Epithelial cell of esophagus (primary cell): ENCODE measurements at regions not wholly inside any gene's neighbourhood (a gene's known extent, or its start where the extent isn't known, plus 50 kb on each side); places are given as distances from the start of the nearest gene placed in this dataset.

Experiments
- DNase-seq: peaks from one replicate; pipeline ENCODE4 v3.0.0; 2010; ENCODE audit warnings: low read depth
- H3K4me3 ChIP-seq: 2 replicates; pipeline ENCODE4 v1.5.1; 2011; ENCODE audit warnings: mild to moderate bottlenecking, low read length, control low read depth
- TF ChIP-seq, protein P1 (sequence below): IDR thresholded peaks from 2 replicates; pipeline ENCODE4 v1.5.1; 2011; ENCODE audit warnings: low read depth, mild to moderate bottlenecking, low read length, control low read depth, inconsistent platforms; ENCODE audit not compliant: insufficient read depth; ENCODE audit errors: missing control alignments

DNA sequence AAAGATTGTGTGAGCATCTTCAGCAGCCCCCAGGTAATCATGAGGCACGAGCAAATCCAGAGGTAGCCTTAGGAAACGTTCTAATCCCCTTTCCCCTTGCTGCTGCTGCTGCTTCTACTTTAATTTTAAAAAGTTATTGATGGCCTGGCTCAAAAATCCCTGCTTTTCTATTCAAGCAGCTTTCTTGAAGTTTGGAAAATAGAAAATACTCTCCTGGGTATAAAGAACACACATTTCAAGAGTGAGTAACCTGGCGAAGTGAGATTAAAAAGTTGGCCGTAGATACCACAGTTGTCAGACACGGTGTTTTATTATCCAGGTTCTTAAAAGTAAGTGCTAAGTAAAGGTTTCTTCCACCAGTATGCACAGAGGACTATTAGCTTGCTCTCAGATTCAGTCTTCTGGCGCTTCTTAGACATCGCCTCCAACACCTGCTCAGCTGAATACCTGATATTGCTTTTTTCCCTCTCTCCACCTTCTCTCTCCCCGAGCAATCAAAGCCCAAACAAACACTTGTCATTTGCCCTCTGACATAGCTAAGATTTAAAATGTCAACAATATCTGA is 150.7 kb downstream of the EDN3 start:
- H3K4me3 ChIP-seq, result no peak overlapping the region
- TF ChIP-seq, protein P1, sequence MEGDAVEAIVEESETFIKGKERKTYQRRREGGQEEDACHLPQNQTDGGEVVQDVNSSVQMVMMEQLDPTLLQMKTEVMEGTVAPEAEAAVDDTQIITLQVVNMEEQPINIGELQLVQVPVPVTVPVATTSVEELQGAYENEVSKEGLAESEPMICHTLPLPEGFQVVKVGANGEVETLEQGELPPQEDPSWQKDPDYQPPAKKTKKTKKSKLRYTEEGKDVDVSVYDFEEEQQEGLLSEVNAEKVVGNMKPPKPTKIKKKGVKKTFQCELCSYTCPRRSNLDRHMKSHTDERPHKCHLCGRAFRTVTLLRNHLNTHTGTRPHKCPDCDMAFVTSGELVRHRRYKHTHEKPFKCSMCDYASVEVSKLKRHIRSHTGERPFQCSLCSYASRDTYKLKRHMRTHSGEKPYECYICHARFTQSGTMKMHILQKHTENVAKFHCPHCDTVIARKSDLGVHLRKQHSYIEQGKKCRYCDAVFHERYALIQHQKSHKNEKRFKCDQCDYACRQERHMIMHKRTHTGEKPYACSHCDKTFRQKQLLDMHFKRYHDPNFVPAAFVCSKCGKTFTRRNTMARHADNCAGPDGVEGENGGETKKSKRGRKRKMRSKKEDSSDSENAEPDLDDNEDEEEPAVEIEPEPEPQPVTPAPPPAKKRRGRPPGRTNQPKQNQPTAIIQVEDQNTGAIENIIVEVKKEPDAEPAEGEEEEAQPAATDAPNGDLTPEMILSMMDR, result no peak
- no peak for DNase-seq

DNA sequence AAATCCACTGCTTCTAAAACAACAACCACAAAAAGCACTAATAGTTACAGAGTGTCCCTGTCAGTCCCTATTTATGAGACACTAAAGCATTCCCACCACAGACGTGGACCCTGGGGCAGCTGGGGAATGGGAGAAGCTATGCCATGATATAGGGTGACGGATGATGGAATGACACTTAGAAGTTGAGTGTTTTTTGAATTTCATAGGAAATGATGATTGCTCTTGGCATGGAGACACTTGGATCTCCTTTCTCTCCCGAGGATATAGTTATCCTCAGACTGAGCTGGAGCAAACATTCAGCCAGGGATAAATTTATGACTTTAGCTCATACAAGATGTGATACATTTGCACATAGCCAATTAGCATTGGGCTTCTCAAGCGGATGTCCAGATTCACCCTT is 151.2 kb downstream of the EDN3 start:
- no peak for DNase-seq
- H3K4me3 ChIP-seq, result no peak overlapping the region
- TF ChIP-seq, protein P1, result no peak

DNA sequence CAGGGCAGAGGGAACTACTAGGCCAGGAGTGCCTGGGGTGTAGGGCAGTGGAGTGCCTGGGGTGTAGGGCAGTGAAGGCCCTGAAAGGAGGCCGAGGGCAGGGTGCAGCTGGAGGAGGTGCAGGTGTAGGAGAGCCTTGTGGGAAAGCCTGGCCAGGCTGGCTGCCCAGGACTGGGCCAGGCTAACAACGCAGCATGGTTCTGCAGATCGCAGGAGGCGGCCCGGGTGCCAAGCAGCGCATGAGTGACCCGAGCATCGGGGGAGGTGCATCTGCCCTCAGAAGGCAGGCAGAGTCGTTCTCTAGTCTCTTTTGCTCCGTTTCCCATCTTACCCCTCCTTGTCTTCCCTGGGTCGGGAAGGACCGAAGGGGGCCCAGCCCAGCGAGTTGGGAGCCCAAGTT is 151.5 kb upstream of the PHACTR3 start:
- H3K4me3 ChIP-seq, result no peak overlapping the region
- no peak for DNase-seq
- TF ChIP-seq, protein P1, result no peak

DNA sequence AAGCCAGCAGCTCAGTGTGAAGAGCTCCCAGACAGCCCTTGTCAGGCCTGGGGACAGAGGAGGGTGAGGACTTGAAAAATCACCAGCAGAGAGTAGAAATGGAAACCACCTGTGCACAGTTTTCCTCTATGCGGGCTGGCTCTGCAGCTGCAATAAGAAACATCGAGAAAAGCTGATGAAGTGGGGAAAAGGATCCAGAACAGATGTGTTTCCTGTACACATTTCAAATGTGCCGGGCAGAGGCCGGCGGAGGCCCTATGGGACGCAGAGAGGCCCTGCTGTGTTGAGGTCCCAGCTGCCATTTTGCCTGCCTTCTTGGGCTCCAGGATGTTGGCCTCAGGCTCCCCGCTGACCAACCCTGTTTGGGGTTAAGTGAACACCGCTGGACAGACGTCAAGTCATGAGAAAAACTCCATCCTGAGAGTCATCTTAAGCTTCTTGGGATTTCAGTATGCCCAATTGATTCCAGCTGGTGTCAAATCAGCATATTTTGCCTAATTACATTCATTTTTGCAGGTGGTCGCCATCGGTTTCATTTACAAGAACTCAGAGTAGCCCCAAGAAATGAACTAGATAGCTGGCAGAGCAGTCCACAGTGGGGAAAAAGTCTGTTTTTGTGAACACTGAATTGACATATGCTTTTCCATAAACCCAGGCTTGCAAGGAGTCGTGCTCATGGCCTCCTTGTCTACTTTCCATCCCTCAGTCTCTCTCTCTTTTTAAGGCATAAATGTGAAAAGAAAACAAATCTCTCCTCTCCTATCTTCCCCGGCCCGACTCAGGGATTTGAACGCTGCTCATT is 150.4 kb upstream of the PHACTR3 start:
- TF ChIP-seq, protein P1, result no peak
- no peak for DNase-seq
- no peak overlapping the region for H3K4me3 ChIP-seq

DNA sequence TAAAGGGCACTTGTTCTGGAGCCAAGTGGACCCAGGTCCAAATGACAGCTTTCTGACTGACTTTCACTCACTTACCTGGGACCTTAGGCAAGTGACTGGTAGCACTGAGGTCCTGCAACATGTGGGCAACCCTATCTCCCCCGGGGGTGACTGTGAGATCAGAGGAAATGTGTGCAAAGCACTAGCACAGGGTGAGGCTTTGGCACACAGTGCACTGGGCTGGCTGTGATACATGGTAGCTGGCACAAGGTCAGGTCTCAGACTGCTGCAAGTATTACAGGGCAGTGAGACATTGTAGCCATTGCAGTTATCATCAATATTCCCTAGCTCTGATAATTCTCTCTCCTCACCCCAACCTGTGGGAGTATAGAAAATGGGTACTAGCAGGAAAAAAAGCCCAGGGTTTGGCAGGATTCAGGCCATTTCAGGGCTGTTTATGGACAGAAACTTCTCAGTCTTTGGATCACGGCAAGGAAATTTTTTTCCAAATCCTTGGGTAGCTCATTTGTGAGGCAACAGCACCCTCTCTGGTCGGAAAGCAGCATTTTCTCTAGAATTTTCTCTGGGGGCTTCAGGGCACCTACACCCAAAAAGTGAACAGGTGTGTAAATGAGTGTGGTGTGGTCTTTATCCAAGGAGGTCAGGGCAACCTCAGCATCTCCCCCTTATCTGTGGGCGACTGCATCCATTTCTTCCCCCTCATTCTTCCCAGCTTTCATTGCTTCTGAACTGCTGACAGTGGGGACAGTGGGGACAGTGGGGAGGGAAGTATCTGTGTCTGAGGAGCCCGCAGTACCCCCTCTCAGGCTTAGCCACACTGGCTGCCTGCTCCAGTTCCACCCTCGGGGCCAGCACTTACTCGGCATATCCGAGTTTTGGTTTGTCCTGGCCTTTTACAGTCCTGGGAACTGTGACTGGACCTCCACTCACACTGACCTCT is 148.7 kb upstream of the PHACTR3 start:
- TF ChIP-seq, protein P1, result peak; percentile 32
- H3K4me3 ChIP-seq, result no peak overlapping the region
- DNase-seq, result no peak

DNA sequence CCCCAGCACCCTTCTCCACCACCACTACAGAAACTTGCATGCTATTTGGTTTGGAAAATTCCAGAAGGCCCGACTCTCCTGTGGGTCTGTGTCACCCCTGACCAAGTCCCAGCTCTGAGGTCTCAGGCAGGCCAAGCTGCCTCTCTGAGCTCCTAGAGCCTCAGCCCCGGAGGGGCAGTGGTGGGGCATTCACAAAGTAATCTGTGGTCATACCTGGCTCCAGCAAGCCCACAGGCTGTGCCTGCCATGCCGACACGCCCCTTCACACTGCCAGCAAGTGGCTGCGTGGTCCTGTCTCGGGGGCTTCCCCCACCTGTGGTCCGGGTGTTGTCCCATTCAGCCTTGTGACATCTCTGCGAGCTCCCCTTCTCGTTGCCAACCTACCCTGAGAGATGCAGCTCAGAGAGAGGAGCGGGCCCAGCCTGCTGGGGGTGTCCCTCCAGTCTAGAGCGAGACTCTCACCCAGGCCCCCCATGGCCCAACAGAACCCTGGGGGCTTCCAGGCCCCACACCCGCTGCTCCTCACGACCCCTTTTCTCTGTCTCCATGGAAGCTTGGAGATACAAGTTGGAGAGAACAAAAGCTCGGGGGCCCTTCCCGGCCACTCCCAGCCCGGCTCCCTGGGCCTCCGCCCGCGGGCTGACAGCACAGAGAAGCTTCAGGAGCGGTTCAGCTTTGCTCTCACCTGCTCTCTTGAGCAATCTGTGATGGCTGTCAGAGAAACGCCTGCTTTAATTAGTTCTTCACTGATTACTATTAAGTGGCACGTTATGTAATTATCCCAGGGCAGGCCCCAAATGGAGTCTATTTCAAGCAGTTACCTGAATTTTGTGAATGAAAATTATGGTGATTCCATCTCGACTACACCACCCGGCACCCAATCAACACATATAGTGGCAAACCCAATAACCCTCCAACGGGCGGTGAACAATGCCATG is 147.7 kb upstream of the PHACTR3 start:
- TF ChIP-seq, protein P1, result no peak
- DNase-seq, result no peak
- H3K4me3 ChIP-seq, result no peak overlapping the region
